T-cell (primary cell): ENCODE measurements at regions not wholly inside any gene's neighbourhood (a gene's known extent, or its start where the extent isn't known, plus 50 kb on each side); places are given as distances from the start of the nearest gene placed in this dataset.

Experiments used
- ATAC-seq, 4 experiments: fragments of 200-7000 bp in 3 of 4; fragments of 150-1000 bp in 1 of 4; cut with Tn5 transposase; replicated peaks in 1 of 4; 1 replicate in 3 of 4; 2 replicates in 1 of 4; pipeline ENCODE4 v1.10.0; 2021; ENCODE audit warnings: moderate library complexity in 3 of 4, mild to moderate bottlenecking in 2 of 4, moderate number of reproducible peaks in 1 of 4
- CTCF ChIA-PET, 2 donors: fragments of 300-600 bp; sonication (Branson Sonifier 250); formaldehyde crosslinking; loops; one replicate each; lab custom pipeline; 2022; ENCODE audit warnings: antibody characterized with exemption in 2 of 2; lab: Charles Lee
- POLR2A ChIA-PET, 2 donors: fragments of 300-600 bp; sonication (Branson Sonifier 250); formaldehyde crosslinking; loops; one replicate each; lab custom pipeline; 2022; ENCODE audit warnings: antibody characterized with exemption in 2 of 2; lab: Charles Lee
- DNase-seq, 35 experiments: peaks; one replicate each; pipeline versions ENCODE4 v3.0.0 to v3.0.0-alpha.2; 2013 to 2023
- H3K27ac ChIP-seq: one replicate; pipeline ENCODE4 v1.5.1; 2013; ENCODE audit warnings: low read length
- H3K27me3 ChIP-seq, 2 experiments: replicated peaks in 1 of 2; 1 replicate in 1 of 2; 2 replicates in 1 of 2; pipeline versions ENCODE4 v1.6.1 to v1.7.0; 2013; ENCODE audit warnings: low read length in 1 of 2, mixed read lengths in 1 of 2; ENCODE audit not compliant: control insufficient read depth in 2 of 2, insufficient read depth in 2 of 2; ENCODE audit errors: extremely low read depth in 1 of 2
- H3K36me3 ChIP-seq, 2 donors: 1 replicate in 1 of 2; 2 replicates in 1 of 2; pipeline versions ENCODE4 v1.6.1 to v1.7.0; 2013; ENCODE audit warnings: low read length in 1 of 2; ENCODE audit not compliant: control insufficient read depth in 2 of 2, insufficient read depth in 1 of 2; ENCODE audit errors: extremely low read depth in 1 of 2
- H3K4me1 ChIP-seq, 2 experiments: 1 replicate in 1 of 2; 2 replicates in 1 of 2; pipeline versions ENCODE4 v1.6.1 to v1.7.0; 2013; ENCODE audit warnings: low read length in 2 of 2, mixed read lengths in 1 of 2; ENCODE audit not compliant: insufficient read depth in 2 of 2, control insufficient read depth in 1 of 2; ENCODE audit errors: extremely low read depth in 1 of 2
- H3K4me3 ChIP-seq, 2 donors: 1 replicate in 1 of 2; 2 replicates in 1 of 2; pipeline versions ENCODE4 v1.5.1 to v1.7.0; 2013; ENCODE audit warnings: mild to moderate bottlenecking in 2 of 2, low read length in 1 of 2, moderate library complexity in 1 of 2; ENCODE audit not compliant: control insufficient read depth in 1 of 2; ENCODE audit errors: extremely low read depth in 1 of 2
- H3K9me3 ChIP-seq: 2 replicates; pipeline ENCODE4 v1.7.0; 2013
- H3K27ac Mint-ChIP-seq, 2 donors: one replicate each; pipeline ENCODE4 v1.8.0; 2020 to 2021; ENCODE audit warnings: mild to moderate bottlenecking in 2 of 2, mixed read lengths in 2 of 2
- H3K27me3 Mint-ChIP-seq, 2 donors: one replicate each; pipeline ENCODE4 v1.8.0; 2021 to 2022; ENCODE audit warnings: mixed read lengths in 2 of 2
- H3K36me3 Mint-ChIP-seq: one replicate; pipeline ENCODE4 v1.8.0; 2021; ENCODE audit warnings: mixed read lengths
- H3K4me1 Mint-ChIP-seq, 3 donors: one replicate each; pipeline ENCODE4 v1.8.0; 2020 to 2022; ENCODE audit warnings: mixed read lengths in 3 of 3, mild to moderate bottlenecking in 1 of 3
- H3K4me3 Mint-ChIP-seq, 3 donors: one replicate each; pipeline ENCODE4 v1.8.0; 2020 to 2022; ENCODE audit warnings: mild to moderate bottlenecking in 3 of 3, mixed read lengths in 3 of 3, moderate library complexity in 3 of 3
- H3K9me3 Mint-ChIP-seq, 3 donors: one replicate each; pipeline ENCODE4 v1.8.0; 2020 to 2022; ENCODE audit warnings: mixed read lengths in 3 of 3
- WGBS: methylation state at CpG from one replicate; pipeline ENCODE4 v1.1.5; 2013; ENCODE audit warnings: missing lambda C conversion rate; ENCODE audit not compliant: insufficient coverage; 5-methylcytosine and 5-hydroxymethylcytosine counted together

GRCh38 chr11:70578831-70579230, 180.5 kb downstream of the CTTN start:
- Histone ChIP-seq H3K27me3 (peaks cover 0 to 17% of the 10 kb centered on the region in 2 experiments), H3K9me3 (no peaks in the 10 kb centered on the region), H3K4me3 (no peak overlapping the region), H3K27ac (no peak overlapping the region), H3K36me3 (no peaks in the 10 kb centered on the region), H3K4me1 (no peaks in the 10 kb centered on the region)
- ChIA-PET CTCF (no interaction called here), POLR2A (no interaction called here)
- H3K27me3 Mint-ChIP-seq = peaks cover 6 to 16% of the 10 kb centered on the region in 2 donors
- H3K27ac Mint-ChIP-seq = no peak overlapping the region
- no peak overlapping the region for H3K4me3 Mint-ChIP-seq
- WGBS = 60% methylated on average over 3 of the region's 9 CpGs
- DNase-seq (no peak), ATAC-seq (no peak)
- no peaks in the 10 kb centered on the region for H3K4me1 Mint-ChIP-seq
- H3K9me3 Mint-ChIP-seq = no peaks in the 10 kb centered on the region
- no peaks in the 10 kb centered on the region for H3K36me3 Mint-ChIP-seq

GRCh38 chr11:70579316-70579955, 181.1 kb downstream of the CTTN start:
- Histone ChIP-seq H3K4me1 (no peaks in the 10 kb centered on the region), H3K27ac (no peak overlapping the region), H3K4me3 (no peak overlapping the region), H3K36me3 (no peaks in the 10 kb centered on the region), H3K9me3 (no peaks in the 10 kb centered on the region), H3K27me3 (peaks cover 0 to 17% of the 10 kb centered on the region in 2 experiments)
- ATAC-seq = no peak
- no peaks in the 10 kb centered on the region for H3K9me3 Mint-ChIP-seq
- POLR2A ChIA-PET = no interaction called here
- H3K27ac Mint-ChIP-seq = no peak overlapping the region
- 81% methylated on average over 14 of the region's 14 CpGs for WGBS
- CTCF ChIA-PET = no interaction called here
- H3K4me1 Mint-ChIP-seq = no peaks in the 10 kb centered on the region
- H3K27me3 Mint-ChIP-seq = peaks cover 9 to 13% of the 10 kb centered on the region in 2 donors
- no peak for DNase-seq
- H3K36me3 Mint-ChIP-seq = no peaks in the 10 kb centered on the region
- no peak overlapping the region for H3K4me3 Mint-ChIP-seq

- DNase-seq (no peak), ATAC-seq (no peak)
- Mint-ChIP-seq H3K27ac (no peak overlapping the region), H3K4me1 (no peaks in the 10 kb centered on the region), H3K27me3 (peaks cover 12 to 13% of the 10 kb centered on the region in 2 donors), H3K4me3 (no peak overlapping the region), H3K36me3 (no peaks in the 10 kb centered on the region), H3K9me3 (no peaks in the 10 kb centered on the region)
- no peak overlapping the region for H3K4me3 ChIP-seq
- CTCF ChIA-PET = no interaction called here
- 63% methylated on average over 19 of the region's 25 CpGs for WGBS
- no peaks in the 10 kb centered on the region for H3K9me3 ChIP-seq
- no peaks in the 10 kb centered on the region for H3K36me3 ChIP-seq
- POLR2A ChIA-PET = no interaction called here
- peaks cover 0 to 21% of the 10 kb centered on the region in 2 experiments for H3K27me3 ChIP-seq
- no peak overlapping the region for H3K27ac ChIP-seq
- H3K4me1 ChIP-seq = no peaks in the 10 kb centered on the region
Measured at GRCh38 chr11:70580036-70580805, 181.9 kb downstream of the CTTN start.

- H3K27me3 ChIP-seq = peaks cover 0 to 28% of the 10 kb centered on the region in 2 experiments
- Mint-ChIP-seq H3K4me3 (no peak overlapping the region), H3K27me3 (peaks cover 22 to 28% of the 10 kb centered on the region in 2 donors), H3K4me1 (no peaks in the 10 kb centered on the region), H3K9me3 (no peaks in the 10 kb centered on the region), H3K27ac (no peak overlapping the region), H3K36me3 (no peaks in the 10 kb centered on the region)
- H3K4me3 ChIP-seq = no peak overlapping the region
- H3K4me1 ChIP-seq = no peaks in the 10 kb centered on the region
- ATAC-seq = no peak
- no peak overlapping the region for H3K27ac ChIP-seq
- no peak for DNase-seq
- no peaks in the 10 kb centered on the region for H3K36me3 ChIP-seq
- ChIA-PET CTCF (no interaction called here), POLR2A (no interaction called here)
- 79% methylated on average over 22 of the region's 25 CpGs for WGBS
- H3K9me3 ChIP-seq = no peaks in the 10 kb centered on the region
Measured at GRCh38 chr11:70581991-70582885, 183.9 kb downstream of the CTTN start.

- H3K27me3 Mint-ChIP-seq = peaks cover 26 to 33% of the 10 kb centered on the region in 2 donors
- H3K9me3 ChIP-seq = no peaks in the 10 kb centered on the region
- DNase-seq (no peak), ATAC-seq (no peak)
- H3K4me1 ChIP-seq = no peaks in the 10 kb centered on the region
- H3K27ac Mint-ChIP-seq = no peak overlapping the region
- CTCF ChIA-PET = no interaction called here
- H3K36me3 ChIP-seq = no peaks in the 10 kb centered on the region
- no peak overlapping the region for H3K4me3 Mint-ChIP-seq
- no peaks in the 10 kb centered on the region for H3K9me3 Mint-ChIP-seq
- no peak overlapping the region for H3K27ac ChIP-seq
- POLR2A ChIA-PET = no interaction called here
- H3K4me3 ChIP-seq = no peak overlapping the region
- no peaks in the 10 kb centered on the region for H3K4me1 Mint-ChIP-seq
- peaks cover 0 to 28% of the 10 kb centered on the region in 2 experiments for H3K27me3 ChIP-seq
- no peaks in the 10 kb centered on the region for H3K36me3 Mint-ChIP-seq
- 71% methylated on average over 15 of the region's 15 CpGs for WGBS
Measured at GRCh38 chr11:70582886-70583641, 184.7 kb downstream of the CTTN start.

GRCh38 chr11:70583781-70584218, 185.5 kb downstream of the CTTN start:
- ChIA-PET POLR2A (no interaction called here), CTCF (no interaction called here)
- WGBS = 93% methylated on average over 17 of the region's 17 CpGs
- no peaks in the 10 kb centered on the region for H3K9me3 Mint-ChIP-seq
- Histone ChIP-seq H3K36me3 (no peaks in the 10 kb centered on the region), H3K4me3 (no peak overlapping the region), H3K4me1 (no peaks in the 10 kb centered on the region), H3K27ac (no peak overlapping the region), H3K27me3 (peaks cover 0 to 28% of the 10 kb centered on the region in 2 experiments), H3K9me3 (no peaks in the 10 kb centered on the region)
- H3K27me3 Mint-ChIP-seq = peaks cover 31 to 37% of the 10 kb centered on the region in 2 donors
- DNase-seq (no peak), ATAC-seq (no peak)
- H3K36me3 Mint-ChIP-seq = no peaks in the 10 kb centered on the region
- H3K4me1 Mint-ChIP-seq = peaks cover 0 to 2% (median 0%) of the 10 kb centered on the region in 3 donors
- H3K27ac Mint-ChIP-seq = no peak overlapping the region
- no peak overlapping the region for H3K4me3 Mint-ChIP-seq
